ENCODE measurements at regions not wholly inside any gene's neighbourhood (a gene's known extent, or its start where the extent isn't known, plus 50 kb on each side); places are given as distances from the start of the nearest gene placed in this dataset.
A peak's percentile ranks its signal among the peaks of the same experiment; 100 is the strongest.
"Not testable (repeated sequence)": the region's sequence is repeated elsewhere in the genome, so short reads cannot be mapped to it uniquely, and the experiment has no call there.

DNA sequence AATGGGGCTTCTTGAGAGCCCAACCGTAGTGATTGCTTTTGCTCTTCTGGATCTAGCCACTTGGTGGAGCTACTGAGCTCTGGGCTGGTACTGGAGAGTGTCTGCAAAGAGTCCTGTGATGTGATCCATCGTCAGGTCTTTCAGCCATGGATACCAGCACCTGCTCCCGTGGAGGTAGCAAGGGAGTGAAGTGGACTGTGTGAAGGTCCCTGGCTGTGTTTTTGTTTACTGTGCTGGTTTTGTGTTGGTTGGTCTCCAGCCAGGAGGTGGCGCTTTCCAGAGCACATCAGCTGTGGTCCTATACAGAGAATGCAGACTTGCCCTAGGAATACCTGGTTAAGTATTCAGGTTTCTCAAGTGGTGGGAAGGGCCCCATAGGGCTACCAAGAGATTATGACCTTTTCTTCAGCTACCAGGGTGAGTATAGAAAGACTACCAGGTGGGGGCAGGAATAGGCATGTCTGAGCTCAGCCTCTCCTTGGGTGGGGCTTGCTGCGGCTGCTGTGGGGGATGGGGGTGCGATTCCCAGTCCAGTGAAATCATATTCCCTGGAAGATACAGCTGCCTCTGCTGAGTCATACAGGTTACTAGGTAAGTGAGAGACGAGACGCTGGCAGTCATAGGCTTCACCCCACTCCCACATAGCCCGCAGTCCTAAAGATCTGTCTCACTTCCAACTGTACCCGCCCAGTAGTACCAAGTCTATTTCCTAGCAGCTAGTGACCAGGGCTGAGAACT lies 733.7 kb downstream of the ZNF385D start:
- DNase-seq, result no peak

DNA sequence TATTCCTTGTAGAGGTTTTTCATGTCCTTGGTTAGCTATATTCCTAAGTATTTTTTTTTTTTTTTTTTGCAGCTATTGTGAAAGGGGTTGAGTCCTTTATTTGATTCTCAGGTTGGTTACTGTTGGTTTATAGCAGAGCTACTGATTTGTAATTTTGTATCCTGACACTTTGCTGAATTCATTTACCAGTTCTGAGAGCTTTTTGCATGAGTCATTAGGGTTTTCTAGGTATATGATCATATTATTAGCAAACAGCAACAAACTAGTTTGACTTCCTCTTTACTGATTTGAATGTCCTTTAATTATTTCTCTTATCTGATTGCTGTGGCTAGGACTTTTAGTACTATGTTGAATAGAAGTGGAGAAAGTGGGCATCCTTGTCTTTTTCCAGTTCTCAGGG lies 737.4 kb downstream of the ZNF385D start:
- no peak for DNase-seq

DNA sequence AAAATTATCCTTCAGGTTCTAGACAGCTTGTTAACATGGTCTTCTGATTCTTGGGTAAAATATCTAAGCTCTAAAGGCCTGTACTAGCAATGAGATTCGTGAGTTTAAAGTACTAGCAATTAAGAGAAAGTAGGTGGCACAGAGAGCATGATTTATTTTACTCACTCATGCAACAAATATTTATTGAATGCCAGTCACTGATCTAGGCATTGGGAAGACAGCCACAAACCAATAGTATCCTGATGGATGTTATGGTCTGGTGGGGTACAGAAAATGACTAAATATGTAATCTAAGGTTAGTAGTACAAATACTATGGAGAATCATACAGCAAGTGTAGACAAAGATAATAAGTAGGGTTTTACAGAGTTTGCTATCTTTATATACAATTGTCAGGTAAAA lies 751.3 kb downstream of the ZNF385D start:
- DNase-seq, result no peak

DNA sequence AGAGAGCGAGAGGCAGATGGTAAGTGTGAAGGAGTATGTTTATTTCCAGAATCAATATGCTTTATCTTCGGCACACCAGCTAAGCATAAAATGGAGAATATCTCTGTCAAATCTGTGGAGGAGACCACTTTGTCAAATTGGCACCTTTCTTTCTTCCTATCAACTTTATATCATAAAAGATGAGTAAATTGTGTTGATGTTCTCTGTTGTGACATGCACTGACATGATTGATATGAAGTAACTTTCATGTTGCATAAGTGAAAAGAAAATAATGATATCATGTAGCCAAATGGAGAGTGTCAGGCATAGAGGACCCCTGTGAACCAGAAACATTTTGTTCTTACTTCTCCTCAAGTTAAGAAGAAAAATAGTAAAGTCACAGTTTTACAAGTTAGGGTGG lies 753.8 kb downstream of the ZNF385D start:
- no peak for DNase-seq

DNA sequence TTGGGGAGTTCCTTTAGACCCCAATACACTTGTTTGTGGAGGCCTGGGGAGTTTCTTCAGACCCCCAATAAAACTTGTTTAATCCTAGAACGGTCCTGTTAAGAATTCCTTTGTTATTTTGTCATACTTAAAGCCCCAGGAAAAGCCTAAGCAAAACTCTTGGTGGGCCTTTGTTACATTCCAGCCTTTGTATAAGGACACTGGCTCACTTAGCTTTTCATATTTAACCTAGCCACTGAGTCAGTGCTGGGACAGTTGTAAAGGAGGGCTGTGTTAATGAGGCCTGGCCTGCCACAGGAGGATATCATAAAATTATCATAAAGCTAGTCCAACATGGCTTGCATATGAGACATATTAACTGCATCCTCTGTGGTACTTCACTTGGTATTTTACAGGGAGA lies 760.1 kb downstream of the ZNF385D start:
- no peak for DNase-seq

DNA sequence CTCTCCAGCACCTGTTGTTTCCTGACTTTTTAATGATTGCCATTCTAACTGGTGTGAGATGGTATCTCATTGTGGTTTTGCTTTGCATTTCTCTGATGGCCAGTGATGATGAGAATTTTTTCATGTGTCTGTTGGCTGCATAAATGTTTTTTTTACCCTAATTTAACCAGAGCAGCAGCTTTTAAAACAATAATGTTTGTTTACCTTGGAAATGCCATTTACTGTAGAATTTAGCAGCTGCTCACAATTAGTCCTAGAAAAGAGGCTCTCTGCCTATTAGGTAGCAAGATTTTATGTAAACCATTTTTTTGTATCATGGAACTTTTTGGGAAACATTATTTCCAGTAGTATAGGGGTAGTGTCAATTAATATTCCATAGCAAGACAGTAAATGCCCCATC lies 761.4 kb downstream of the ZNF385D start:
- not testable (repeated sequence) for DNase-seq

DNA sequence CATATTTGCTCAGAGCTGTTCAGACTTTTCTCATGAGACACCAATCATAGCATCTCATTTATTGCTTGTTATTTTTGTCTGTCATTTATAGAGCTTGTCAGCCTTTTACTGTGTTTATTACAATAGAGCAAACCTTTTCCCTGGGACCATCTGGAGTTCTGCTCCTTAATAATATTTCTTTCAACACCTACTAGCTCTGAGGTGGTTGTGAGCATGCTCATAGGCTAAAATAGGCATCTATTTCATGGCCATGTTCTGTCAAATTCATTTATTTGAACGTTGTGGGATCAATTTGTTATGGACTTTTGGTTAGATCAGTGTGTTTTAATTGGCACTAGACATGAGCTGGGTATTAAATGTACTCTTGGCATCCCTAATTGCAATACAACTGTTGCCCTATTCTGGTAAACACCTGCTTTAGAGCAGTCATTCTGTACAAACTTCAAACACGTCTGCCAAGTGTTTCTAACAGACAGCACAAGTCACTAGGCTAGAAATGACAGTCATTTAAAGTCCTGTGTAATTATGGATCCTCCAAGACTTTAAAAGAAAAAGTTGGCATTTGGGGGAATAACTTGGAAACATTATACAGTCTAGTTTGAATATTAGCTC lies 766.3 kb downstream of the ZNF385D start:
- DNase-seq, result no peak

DNA sequence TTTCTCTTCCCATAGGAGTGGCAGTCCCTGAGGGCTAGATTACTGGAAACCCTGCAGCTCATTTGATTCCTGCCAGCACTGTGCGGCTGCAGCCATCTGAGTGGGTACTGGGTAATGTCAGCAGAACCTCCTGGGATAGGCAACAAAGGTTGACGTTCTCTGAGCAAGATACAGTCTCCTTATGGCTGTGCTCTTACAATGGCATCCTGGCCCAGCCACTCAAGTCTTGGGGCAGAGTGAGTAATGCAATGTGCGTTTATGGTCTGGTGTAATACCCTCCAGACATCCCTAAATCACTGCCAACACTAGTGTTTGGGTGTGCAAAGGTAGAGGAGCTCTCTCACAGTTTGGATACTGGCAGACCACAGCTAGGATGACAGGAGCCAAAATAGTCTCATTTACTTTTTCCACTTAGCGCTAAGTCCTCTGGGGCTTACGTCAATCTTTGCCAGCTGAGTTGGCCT lies 775.8 kb downstream of the ZNF385D start:
- DNase-seq, result no peak

DNA sequence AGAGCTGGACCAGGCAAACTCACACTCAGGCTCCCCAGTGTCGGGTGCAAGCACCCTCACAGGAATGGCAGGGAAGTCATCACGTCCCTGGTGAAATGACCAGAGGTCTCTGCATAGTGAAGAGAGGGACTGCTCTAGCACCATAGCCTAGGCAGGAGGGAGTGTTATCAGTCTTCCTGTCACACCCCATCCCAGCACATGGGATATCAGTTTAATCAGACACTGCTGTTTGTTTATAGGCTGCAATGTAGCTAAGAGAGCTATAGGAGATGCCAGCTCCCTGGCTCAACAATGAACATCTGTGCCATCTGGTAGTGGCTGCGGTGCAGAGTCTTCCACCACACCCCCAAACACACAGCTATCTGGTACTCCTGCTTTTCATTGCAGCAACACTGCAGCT lies 776.6 kb downstream of the ZNF385D start:
- no peak for DNase-seq

DNA sequence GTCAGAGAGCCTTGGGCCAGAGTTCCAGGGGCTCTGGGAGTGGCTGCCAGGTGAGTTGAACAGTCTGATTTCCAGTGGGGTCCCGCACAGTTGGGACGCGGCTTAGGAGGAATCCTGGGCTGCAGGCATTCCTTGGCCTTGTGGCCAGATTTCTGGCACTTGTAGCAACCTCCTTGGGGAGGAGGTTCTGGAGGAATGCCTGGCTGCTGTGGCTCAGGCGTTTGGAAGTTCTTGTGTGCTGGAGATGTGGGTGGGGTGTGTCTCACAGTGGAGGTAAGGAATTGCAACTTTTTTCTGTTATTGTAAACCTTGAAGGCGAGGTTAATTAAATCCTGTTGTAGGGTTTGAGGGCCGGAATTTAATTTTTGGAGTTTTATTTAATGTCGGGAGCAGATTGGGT lies 780.2 kb downstream of the ZNF385D start:
- DNase-seq, result not testable (repeated sequence)

DNA sequence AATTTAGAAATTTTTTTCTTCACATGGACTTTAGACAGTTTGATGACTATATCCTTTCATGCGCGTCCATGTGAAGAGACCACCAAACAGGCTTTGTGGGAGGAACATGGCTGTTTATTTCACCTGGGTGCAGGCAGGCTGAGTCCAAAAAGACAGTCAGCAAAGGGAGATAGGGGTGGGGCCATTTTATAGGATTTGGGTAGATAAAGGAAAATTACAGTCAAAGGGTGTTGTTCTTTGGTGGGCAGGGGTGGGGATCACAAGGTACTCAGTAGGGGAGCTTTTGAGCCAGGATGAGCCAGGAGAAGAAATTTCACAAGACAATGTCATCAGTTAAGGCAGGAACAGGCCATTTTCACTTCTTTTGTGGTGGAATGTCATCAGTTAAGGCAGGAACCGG lies 781.5 kb upstream of the SGO1 start:
- DNase-seq, result not testable (repeated sequence)

DNA sequence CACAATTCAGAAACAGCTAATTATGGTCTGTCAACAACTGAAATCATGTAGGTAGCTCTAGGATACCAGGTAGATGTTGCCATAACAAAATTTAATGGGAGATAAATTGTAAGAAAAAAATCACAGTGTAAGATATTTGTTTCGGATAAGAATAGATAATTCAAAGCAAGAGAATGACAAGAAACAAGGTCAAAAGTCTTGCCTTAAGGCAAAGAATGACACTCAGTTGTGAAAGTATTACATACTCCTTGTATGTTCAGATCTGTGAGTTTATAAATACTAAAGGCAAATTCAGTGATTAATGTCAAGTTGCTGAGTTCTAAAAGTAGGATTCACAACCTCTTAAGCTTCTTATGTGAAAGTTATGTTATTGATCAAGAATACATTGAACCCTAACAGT lies 772.2 kb upstream of the SGO1 start:
- DNase-seq, result no peak

DNA sequence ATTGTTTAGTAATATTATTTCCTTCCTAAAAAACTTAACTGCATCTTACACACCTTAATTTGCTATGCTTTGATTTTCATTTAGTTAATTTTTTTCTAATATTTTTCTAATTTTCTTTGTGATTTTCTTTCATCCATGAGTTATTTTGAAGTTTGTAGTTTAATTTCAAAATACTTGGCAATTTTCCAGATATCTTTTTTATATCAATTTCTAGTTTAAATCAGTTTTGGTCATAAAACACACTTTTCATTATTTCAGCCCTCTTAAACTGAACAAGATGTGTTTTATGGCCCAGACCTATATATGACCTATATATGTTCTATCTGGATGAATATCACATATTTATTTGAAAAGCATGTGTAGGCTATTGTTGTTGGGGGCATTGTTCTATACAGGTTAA lies 759.9 kb upstream of the SGO1 start:
- DNase-seq, result no peak

DNA sequence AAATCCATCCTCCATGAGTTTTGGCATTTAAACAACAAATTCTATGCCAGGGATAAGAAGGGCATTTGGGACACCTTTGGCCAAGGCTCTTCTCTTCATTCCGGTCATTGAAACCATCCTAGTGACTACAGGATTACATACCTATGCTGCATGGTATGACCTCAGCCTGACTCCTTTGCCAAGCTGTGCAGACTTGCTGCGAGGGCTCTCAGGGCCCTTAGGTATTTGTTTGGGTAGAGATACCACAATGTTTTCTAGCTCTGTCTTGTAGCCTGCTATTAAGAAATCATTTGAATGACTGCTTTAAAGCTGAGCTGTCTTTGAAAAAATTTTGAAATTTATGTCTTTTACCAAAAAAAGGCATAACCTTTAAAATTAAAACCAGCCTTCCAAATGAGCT lies 749.8 kb upstream of the SGO1 start:
- no peak for DNase-seq

DNA sequence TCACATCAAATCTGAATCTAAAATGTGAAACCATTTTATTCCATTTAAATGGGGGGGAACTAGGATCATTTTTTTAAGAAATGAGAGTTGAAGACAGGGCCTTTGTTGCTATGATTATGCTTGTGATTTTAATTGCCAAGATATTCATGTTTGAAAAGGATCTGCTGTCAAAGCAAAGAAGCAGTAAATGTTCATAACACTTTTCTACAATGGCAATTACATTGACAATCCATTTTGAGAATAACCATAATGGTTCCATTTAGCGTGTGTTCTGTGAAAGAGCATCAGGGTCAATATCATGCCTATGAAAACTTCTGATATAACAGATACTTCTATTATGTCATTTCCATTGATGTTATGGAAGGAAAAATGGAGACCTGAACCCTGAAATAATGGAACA lies 745.8 kb upstream of the SGO1 start:
- no peak for DNase-seq

DNA sequence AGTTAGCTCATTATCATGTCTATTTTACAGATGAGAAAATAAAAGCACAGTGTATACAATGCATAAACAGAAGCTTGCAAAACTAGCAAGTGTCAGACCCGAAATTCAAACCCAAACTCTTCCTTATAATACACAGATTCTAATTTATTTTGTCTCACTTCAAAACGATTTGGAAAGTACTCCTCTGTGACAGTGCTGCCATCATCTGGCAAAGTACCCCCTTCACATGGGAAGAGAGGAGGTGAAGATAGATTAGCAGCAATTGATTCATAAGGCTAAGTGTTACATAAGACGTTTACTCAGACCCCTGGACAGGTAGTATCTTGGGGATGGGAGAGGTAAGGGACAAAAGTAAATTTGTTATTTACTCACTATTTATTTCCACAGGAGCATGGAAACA lies 744.0 kb upstream of the SGO1 start:
- DNase-seq, result peak; percentile 2 to 38

DNA sequence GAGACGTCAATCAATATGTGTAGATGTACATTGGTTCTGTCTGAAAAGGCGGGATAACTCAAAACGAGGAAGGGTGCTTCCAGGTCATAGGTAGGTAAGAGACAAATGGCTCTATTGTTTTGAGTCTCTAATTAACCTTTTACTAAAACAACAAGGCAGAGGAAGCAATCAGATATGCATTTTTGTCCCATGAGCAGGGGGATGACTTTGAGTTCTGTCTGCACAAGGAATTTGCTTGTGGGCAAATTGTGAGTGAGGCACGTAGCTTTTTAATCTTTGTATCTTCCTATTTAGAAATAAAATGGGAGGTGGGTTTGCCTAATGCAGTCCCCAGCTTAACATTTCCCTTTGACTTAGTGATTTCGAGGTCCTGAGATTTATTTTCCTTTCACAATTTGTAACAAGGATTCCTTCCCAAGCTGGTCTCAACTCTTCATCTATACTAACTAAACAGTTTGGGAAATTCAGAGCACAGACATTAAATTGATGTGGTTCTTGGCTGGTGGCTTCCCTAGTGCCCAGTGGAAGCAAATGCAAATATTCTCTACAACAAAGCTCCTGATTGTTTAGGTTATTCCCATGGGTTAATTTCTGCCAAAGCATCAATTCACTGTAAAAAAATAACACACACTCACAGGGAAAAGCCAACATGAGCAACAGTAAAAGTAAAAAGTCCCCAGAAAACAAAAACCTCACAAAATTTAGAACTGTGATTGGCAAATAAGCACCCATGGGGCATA lies 738.8 kb upstream of the SGO1 start:
- DNase-seq, result no peak

DNA sequence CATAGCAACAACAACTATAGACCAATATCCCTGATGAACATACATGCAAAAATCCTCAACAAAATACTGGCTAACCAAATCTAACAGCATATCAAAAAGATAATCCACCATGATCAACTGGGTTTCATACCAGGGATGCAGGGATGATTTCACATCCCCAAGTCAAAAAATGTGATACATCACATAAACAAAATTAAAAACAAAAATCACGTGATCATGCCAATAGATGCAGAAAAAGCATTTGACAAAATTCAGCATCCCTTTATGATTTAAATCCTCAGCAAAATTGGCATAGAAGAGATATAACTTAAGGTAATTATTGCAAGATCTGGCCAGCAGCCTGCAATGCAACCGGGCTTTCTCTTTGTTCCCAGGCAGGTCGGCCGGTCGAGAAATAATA lies 735.1 kb upstream of the SGO1 start:
- DNase-seq, result not testable (repeated sequence)

DNA sequence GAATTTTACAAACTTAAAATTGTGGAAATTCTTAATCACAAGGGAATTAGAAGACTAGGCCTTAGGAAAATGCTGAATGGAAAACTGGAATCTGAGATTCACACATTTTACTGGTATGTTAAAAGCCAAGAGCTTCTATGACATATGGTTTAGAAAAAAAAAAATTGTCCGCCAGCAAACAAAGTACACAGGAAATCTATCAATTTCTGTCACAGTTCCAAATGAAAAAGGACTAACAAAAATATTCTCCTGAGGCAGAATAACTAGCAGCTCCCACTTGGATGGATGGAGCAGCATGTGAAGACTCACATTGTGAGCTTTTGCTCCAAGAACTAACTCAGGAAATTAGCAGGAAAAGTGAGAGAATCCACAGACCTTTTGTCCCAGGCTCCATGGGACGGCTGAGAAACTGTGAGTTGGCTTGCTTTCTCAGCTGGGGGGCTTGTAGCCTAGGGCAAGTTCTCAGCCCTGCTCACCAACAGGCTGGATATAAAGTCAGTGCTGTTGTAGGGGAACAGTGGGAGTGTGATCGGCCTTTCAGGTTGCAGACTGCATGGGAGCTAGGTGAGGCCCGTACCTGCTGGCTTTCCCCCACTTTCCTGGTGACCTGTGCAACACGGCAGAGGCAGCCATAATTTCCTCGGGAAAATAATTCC lies 731.1 kb upstream of the SGO1 start:
- DNase-seq, result peak in 1 of 2 experiments; percentile 0

DNA sequence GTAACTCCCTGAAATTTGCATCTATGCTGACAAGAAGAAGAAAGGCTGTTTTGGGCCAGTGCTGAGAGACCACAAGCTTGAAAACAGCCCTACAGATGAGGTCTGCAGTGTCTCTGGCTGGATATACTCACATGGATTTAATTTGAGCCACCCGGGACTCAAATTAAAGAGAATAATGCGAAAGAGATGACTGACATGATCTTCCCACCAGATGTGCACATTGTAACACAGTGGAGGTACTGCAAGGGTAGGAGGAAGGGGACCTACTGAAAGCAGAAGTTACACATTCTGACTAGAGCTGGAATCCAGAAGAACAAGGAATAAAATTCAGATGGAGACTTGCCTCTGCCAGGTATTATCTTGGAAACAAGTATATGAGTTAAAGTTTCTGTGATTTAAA lies 728.3 kb upstream of the SGO1 start:
- DNase-seq, result no peak

DNA sequence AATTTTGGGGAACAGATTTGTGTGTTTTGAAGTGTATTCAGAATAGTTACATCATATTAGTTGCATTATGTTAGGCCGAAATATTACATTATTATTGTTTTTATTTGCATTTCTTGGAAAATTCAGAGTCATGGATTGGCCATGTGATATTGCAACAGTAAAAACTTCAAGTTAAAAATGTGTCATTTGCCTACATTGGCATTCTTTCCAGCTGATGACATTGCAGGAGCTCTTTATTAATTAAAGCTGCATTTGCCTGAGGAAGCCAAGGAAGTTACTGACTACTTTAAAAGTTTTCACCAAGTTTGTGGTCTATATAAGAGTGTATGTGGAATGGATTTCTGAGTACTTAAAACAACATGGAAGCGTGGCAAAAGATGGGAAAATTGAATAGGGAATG lies 726.4 kb upstream of the SGO1 start:
- no peak for DNase-seq

DNA sequence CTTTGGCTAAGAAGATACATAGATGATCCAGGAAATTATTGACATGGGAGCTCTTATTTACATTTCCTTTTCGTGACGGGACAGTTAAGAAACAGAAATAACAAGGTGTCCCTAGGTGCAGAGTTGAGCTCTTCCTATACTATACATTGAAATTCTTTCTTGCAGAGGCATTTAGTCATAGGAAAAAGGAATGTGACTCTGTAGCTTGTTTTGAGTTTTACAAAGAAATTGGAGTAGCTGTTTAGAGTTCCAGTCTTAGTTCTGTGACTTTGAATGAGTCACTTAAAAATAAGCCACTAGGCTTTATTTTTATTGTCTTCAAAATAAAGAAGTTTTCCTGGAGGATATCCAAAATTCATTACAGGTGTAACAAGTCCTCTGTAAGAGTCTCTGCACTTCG lies 723.5 kb upstream of the SGO1 start:
- DNase-seq, result no peak

DNA sequence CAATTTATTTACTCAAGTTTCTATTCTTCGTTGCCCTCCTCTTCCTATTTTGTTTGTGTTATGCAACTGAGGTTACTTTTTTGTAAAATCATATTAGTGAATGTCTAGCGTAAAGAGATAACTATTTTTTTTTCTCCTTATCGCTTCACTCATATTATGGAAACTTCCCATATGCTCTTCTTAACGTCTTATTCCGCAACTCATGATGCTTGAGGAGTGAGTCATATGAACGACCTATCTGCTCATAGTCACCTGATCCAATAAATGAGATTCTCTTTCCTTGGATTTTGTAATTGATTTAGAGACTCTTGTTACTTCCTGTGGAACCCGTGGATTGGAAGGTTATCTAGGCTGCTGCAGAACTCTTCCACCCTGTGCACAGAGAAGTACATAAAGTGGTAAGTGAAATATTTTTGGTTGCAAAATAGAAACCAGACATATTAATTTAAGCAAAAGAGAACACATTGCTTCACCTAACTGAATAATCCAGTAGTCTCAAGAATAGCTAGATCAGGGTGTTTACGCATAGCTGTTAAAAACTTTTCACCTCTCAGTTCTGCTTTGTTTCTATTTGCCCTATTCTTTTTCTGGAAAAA lies 719.3 kb upstream of the SGO1 start:
- DNase-seq, result no peak
